Left renal pelvis (tissue), 4 donors: ENCODE measurements at regions not wholly inside any gene's neighbourhood (a gene's known extent, or its start where the extent isn't known, plus 50 kb on each side); places are given as distances from the start of the nearest gene placed in this dataset.
A peak's percentile ranks its signal among the peaks of the same experiment; 100 is the strongest.
"Not testable (repeated sequence)": the region's sequence is repeated elsewhere in the genome, so short reads cannot be mapped to it uniquely, and the experiment has no call there.

Source experiments
- DNase-seq, 4 donors: peaks; one replicate each; pipeline ENCODE4 v3.0.0-alpha.2; 2013; ENCODE audit warnings: low read depth in 4 of 4, low spot score in 3 of 4

GRCh38 chr21:38908537-38908936 is 102.8 kb downstream of the ETS2 start:
- no peak for DNase-seq

DNA sequence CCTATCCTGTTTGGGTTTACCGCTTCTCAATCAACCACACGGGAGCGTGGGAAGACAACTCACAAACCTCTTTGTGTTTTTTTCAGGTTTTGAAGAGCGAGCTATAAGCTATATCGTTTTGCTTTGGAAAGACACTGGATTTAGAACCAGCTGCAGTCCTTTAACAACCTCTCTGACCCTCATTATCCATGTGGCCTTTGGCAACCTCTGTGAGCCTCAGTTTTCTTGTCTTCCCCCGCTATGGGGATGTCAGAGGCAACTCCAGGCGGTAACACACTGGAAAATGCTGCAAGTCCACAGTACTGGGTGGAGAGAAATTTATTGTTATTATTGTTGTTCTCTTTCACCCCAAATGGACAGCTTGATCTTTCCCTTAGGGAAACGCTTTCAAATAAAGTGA is 100.0 kb downstream of the ETS2 start:
- DNase-seq: peak; percentile 53 to 67 (median 64)

- no peak for DNase-seq
Observed at GRCh38 chr21:38905328-38905727, 99.6 kb downstream of the ETS2 start.

DNA sequence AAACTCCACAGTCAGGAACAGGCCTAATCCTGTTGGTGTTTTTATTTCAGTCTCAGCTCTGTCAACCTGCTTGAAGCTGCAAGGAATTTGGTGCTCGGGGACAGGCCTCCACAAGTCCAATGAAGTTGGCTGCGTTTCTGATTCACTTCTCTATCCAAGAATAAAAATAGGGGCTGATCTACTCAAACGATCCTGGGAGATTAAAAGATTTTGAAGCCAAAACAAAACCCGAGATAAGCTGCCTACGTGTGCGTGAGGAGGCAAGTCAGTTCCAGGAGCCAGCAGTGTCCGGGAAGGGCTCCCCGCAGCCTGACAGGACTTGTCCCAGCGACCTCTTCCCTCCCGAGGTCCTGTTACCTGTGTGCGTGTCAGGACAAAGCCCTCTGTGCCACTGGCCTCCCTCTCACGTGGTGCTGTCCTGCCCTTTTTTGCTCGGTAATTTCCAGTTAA is 98.0 kb downstream of the ETS2 start:
- no peak for DNase-seq

DNA sequence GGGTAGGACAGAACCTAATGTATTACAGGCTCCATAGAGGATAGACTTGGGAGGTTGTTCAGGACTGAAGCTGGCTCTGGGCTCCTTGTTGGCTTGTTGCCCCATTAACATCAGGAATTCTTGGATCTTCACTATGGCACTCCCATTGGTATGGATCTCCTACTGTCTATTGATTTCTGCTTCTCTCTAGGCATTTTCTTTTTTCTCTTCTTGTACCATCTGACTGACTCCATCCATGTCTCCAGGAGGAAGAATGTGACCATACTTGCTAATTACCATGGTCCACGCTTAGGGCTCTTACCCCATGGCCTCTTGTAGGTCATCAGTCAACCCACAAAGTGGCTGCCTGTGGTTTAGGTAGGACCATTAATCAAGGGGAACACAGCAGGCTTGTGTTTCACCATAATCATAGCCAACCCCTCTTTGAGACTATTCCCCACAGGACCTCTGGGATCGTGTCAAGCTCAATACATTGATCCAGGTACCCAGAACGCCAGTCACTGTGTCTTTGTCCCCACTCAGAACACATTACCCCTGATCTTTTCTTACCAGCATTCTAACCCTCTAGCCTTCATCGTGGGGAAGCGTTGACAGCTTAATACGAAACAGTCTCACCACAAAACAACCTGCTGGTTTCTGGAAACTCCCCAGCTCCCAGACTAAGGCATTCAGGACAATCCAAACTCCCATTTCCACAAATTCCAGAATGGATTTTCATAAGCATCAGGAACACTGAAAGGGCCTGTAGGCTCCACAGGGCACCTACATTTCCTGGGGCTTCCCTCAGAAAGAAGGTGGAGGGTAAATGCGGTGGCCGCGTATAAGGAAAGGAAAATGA is 97.1 kb downstream of the ETS2 start:
- no peak for DNase-seq

DNA sequence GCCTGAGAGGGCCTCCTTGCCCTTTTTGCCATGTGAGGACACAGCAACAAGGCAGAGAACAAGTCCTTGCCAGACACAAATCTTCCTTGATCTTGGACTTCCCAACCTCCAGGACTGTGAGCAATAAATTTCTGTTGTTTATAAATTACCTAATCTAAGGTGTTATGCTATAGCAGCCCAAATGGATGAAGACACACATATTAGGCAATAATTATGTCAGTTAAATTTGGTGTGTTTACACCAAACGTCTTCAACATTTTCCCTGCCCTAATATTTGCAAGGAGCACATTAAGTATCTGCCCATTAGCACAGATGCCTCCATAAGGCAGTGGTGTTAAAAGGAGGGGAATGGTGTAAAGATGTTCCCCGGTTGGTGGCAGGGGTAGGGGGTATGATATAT is 94.8 kb downstream of the ETS2 start:
- no peak for DNase-seq

DNA sequence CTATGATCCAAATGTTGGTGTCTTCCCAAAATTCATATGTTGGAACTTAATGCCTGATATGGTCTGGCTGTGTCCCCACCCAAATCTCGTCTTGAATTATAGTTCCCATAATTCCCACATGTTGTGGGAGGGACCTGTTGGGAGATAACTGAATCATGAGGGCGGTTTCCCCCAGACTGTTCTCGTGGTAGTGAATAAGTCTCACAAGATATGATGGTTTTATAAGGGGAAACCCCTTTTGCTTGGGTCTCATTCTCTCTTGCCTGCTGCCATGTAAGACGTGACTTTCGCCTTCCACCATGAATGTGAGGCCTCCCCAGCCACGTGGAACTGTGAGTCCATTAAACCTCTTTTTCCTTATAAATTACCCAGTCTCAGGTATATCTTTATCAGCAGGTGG is 94.3 kb downstream of the ETS2 start:
- not testable (repeated sequence) for DNase-seq

DNA sequence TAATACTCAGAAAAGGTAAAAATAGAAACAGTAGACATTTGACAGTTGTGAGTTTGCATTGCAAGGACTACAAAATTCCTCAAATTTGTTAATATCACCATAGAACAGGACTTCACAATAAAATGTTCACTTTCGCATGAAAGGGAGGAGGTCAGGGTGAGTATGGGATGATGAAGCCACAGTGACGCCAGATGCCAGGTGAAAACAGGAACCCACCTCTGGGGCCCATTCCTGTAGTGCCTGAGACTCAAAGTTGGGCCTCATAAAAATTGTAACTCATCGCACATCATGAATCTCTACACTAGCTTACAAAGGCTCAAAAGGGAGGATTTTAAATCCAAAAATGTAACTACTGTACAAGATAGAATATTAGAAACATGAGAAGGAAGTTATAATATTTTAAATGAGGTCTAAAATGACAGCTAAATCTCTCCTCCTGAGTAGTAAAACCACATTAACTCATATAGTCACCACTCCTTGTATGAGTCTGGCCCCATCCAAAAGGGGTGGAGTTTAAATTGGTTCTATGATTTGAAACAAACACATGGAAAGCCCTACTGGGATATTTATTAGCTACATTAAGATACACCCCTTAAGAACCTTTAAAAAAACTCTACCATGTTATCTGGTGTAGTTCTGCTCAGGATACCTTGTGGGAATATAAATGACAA is 93.7 kb downstream of the ETS2 start:
- no peak for DNase-seq

DNA sequence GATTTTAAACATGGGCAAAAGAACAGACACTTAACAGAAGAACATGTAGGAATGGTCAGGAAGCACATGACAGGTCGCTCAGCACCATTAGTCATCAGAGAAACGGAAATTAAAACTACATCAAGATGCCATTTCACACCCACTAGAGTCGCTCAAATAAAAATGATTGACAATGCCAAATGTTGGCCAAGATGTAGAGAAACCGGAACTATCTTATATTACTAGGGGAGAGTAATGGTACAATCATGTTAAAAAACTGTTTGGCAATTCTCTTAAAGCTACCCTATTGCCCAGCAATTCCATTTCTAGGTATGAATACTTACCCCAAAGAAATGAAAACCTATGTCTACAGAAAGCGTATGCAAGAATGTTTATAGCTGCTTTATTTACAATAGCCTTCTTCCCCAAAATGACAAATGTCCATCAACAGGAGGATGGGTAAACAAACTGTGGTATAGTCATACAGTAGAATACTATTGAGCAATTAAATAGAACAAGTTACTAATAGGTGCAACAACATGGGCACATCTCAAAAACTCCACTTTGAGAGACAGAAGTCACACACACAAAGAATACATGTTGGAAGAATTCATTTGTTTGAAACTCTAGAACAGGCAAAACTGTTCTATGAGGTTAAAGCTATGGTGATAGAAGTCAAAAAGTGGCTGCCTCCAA is 92.8 kb downstream of the ETS2 start:
- no peak for DNase-seq

GRCh38 chr21:38897532-38898421 is 92.0 kb downstream of the ETS2 start:
- no peak for DNase-seq

DNA sequence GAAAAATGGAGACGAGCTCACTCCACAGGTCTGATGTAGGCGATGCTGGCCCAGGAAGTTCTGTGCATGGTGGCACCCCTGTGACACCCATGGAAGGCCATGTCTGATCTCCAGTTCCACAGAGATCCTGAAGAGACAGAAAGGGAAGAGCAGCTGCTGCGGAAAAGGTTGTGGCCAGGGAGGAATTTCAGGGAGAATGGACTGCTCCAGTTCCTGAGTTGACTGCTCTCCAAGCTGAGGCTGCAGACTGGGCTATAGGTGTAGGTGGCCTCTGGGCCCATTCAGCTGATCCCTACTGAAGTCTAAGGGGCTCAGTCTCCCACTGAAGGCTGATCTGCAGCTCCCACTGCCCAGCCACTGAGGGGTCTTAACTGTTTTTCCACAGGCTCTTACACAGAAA is 89.2 kb downstream of the ETS2 start:
- no peak for DNase-seq

DNA sequence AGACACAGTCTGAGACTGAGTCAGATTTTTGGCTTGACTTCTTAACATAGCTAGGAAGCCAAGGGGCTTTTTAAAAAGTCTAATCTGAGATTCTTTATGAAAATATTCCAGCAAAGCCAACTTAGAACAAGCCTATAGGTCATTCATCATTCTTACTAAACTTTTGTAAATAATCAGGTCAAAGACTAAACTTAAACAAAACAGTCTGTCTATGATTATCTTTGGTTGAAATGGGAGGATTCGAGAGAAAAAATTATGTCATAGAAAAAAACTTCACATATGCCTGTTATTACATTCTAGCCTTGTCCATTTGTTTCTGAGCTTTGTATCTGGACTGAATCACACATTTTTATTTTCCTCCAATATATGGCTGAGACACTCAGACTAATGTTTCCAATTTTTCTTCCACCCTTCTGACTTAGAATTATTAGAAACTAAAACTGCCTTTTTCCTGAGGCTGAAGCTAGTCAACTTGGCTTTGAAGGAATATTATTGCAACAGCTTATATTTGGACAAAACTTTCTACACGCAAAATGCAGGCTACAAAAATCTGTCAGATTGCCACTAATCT is 83.3 kb downstream of the ETS2 start:
- no peak for DNase-seq

- no peak for DNase-seq
Observed at GRCh38 chr21:38887749-38888148, 82.0 kb downstream of the ETS2 start.

- no peak for DNase-seq
Observed at GRCh38 chr21:38887062-38887686, 81.4 kb downstream of the ETS2 start.

DNA sequence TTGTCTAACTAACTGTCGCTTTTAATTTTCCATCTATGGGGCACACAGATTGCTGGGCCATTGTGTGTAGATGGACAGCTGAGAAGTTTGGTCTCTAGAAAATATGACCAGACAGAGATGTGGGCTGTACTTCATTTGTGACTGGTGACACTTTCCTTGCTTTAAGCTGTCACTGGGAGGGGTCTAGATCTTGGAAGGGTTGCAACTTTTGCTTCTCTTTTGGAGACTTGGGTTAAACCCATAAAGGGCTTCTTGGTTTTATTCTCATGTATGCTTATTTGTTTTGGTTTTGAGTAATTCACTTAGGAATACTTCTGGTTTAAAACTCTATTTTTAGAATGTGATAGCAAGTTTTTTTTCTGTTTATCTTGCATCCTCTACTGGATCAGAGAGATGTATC is 80.2 kb downstream of the ETS2 start:
- no peak for DNase-seq

DNA sequence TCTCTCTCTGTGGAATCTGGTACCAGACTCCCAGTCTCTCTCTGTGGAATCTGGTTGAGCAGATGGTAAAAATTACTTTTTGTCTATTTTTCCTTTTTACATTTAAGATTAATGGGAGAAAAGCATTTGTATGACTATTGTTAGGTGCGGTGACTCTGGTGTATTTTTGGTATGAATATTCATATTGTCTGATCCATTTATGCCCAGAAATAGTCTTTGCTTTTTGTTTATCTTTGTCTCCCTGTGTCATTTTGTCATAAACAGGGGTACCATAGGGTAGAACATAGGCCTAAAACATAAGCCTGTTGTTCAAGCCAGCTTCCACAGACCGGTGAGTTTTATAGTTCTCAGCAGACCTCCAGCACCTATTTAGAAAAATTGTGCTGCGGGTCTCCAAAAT is 78.7 kb downstream of the ETS2 start:
- no peak for DNase-seq

DNA sequence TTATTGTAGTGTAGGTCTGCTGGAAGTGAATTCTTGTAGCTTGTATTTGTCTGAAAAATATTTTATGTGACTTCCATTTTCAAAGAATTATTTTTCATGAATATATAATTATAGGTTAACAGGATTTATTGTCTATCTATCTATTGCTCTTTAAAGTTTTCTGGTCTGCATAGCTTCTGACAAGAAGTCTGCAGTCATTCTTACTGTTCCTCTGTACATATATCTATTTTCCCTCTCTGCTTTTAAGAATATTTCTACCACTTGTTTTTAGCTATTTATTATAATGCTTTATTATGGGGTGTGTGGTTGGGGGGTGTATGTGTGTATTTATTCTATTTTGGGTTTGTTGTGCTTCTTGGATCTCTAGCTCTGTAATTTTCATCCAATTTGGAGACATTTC is 77.4 kb downstream of the ETS2 start:
- DNase-seq: no peak

- no peak for DNase-seq
Observed at GRCh38 chr21:38881131-38881530, 75.4 kb downstream of the ETS2 start.

GRCh38 chr21:38880577-38880966 is 74.8 kb downstream of the ETS2 start:
- no peak for DNase-seq
